Adrenal gland (tissue), 5 donors: ENCODE measurements at regions not wholly inside any gene's neighbourhood (a gene's known extent, or its start where the extent isn't known, plus 50 kb on each side); places are given as distances from the start of the nearest gene placed in this dataset.

Experiments
- CTCF ChIP-seq, 6 experiments: fragments of 450-650 bp in 4 of 6; fragments of 200-600 bp in 2 of 6; sonication (generic) in 1 of 6; IDR thresholded peaks; 1 replicate in 5 of 6; 2 replicates in 1 of 6; pipeline versions ENCODE4 v1.5.1 to v1.8.0; 2016 to 2021; ENCODE audit warnings: antibody characterized with exemption in 6 of 6, mild to moderate bottlenecking in 2 of 6, moderate library complexity in 1 of 6
- POLR2A ChIP-seq, 2 donors: fragments of 450-650 bp; IDR thresholded peaks; one replicate each; pipeline ENCODE4 v1.6.1; 2017; ENCODE audit warnings: antibody characterized with exemption in 2 of 2, mild to moderate bottlenecking in 2 of 2, moderate library complexity in 1 of 2
- donor health status: DM: no; HTN: no; CAD: no.

GRCh38 chr2:62430146-62430545 lies 75.8 kb downstream of the TMEM17 start:
- TF ChIP-seq CTCF (IDR thresholded peaks at IDR 0.05): no peak
- no peak for TF ChIP-seq POLR2A (IDR thresholded peaks at IDR 0.05)
